ENCODE measurements at regions not wholly inside any gene's neighbourhood (a gene's known extent, or its start where the extent isn't known, plus 50 kb on each side); places are given as distances from the start of the nearest gene placed in this dataset.

DNA sequence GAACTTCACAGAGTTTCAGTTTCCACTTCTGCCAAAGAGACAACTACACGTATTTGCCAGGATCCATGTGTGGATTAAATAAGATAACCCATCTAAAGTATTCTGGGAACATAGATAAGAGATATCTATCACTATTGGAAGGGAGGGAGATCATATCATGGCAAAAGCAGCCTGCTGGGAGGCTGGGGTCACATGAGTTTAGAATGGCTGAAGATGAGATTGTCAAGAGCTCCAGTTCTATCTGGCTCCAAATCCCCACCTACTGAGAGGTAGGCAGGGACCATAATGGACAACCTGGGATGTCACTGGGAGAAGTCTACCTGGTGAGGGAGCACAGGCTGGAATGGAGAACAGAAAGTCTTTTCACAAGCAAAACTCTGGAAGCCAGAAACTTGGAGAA lies 192.6 kb upstream of the ST6GAL2 start:
- TF ChIP-seq POLR2A (IDR thresholded peaks at IDR 0.05; ENCODE audit: low read length) (no peak), GATA1 (IDR thresholded peaks at IDR 0.05; ENCODE audit: low read depth, low read length) (no peak)

Data from erythroblast (primary cell).